ENCODE measurements at regions not wholly inside any gene's neighbourhood (a gene's known extent, or its start where the extent isn't known, plus 50 kb on each side); places are given as distances from the start of the nearest gene placed in this dataset.

- TF ChIP-seq CTCF (IDR thresholded peaks at IDR 0.05; ENCODE audit: low read depth, low read length) (no peak), EZH2phosphoT487 (IDR thresholded peaks at IDR 0.05; ENCODE audit: low read depth) (no peak)
These were observed 329.8 kb upstream of the OR4E1 start for GRCh38 chr14:22003461-22003860.

Data from OCI-LY3 (cell line).